HFFc6 (cell line): ENCODE measurements at regions not wholly inside any gene's neighbourhood (a gene's known extent, or its start where the extent isn't known, plus 50 kb on each side); places are given as distances from the start of the nearest gene placed in this dataset.
A peak's percentile ranks its signal among the peaks of the same experiment; 100 is the strongest.
"Not testable (repeated sequence)": the region's sequence is repeated elsewhere in the genome, so short reads cannot be mapped to it uniquely, and the experiment has no call there.

Experiments
- DNase-seq: peaks from one replicate; pipeline ENCODE4 v3.0.0-alpha.2; 2018
- H3K27ac Mint-ChIP-seq: 2 replicates; pipeline ENCODE4 v1.8.0; 2020; ENCODE audit warnings: mild to moderate bottlenecking, mixed read lengths
- H3K27me3 Mint-ChIP-seq: 2 replicates; pipeline ENCODE4 v1.8.0; 2021; ENCODE audit warnings: mild to moderate bottlenecking, moderate library complexity, mixed read lengths; ENCODE audit not compliant: insufficient read depth
- H3K36me3 Mint-ChIP-seq: 2 replicates; pipeline ENCODE4 v1.8.0; 2021; ENCODE audit warnings: low read depth, mixed read lengths
- H3K4me1 Mint-ChIP-seq: 2 replicates; pipeline ENCODE4 v1.8.0; 2020; ENCODE audit warnings: low read depth, mixed read lengths
- H3K4me3 Mint-ChIP-seq: 2 replicates; pipeline ENCODE4 v1.8.0; 2020; ENCODE audit warnings: mild to moderate bottlenecking, moderate library complexity, mixed read lengths
- H3K9me3 Mint-ChIP-seq: 2 replicates; pipeline ENCODE4 v1.8.0; 2020; ENCODE audit warnings: mild to moderate bottlenecking, mixed read lengths
- CTCF ChIP-seq: fragments of 200-600 bp; sonication (generic); IDR thresholded peaks from 2 replicates; pipeline ENCODE4 v1.5.0; 2021; ENCODE audit warnings: antibody characterized with exemption, mild to moderate bottlenecking

DNA sequence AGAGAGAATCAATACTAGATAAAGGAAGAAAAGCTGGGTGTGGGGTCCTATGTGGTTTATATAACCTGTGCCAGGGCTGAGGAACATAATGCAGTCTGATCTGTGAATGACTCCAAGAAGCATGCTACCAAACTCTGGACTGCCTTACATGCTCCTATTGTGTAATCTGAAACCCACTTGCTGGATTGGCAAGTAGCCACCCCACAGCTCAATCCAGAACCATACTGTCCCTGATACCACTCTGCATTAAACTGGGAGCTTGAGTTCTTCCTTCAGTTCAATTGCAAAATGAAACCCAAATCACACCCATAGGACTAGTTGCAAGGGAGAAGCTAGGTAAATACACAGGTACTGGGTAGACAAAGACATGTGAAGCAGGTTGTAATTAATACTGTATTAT lies 115.4 kb upstream of the NEGR1 start:
- Mint-ChIP-seq H3K36me3 (no peaks in the 10 kb centered on the region), H3K9me3 (no peaks in the 10 kb centered on the region), H3K27me3 (no peaks in the 10 kb centered on the region), H3K4me3 (no peak overlapping the region), H3K4me1 (peaks cover 17% of the 10 kb centered on the region), H3K27ac (peak overlapping the region; percentile 24)
- TF ChIP-seq CTCF, result no peak
- peak; percentile 61 for DNase-seq

- no peak for DNase-seq
- Mint-ChIP-seq H3K4me3 (no peak overlapping the region), H3K36me3 (no peaks in the 10 kb centered on the region), H3K9me3 (peaks cover 4% of the 10 kb centered on the region; the same call in 1 of the 2 replicates), H3K4me1 (peaks cover 17% of the 10 kb centered on the region), H3K27ac (no peak overlapping the region), H3K27me3 (no peaks in the 10 kb centered on the region)
- no peak for TF ChIP-seq CTCF
These were observed 112.1 kb upstream of the NEGR1 start for GRCh38 chr1:72394457-72394856.

GRCh38 chr1:72379072-72379471 lies 96.7 kb upstream of the NEGR1 start:
- H3K4me3 Mint-ChIP-seq, result no peak overlapping the region
- H3K4me1 Mint-ChIP-seq, result no peaks in the 10 kb centered on the region
- no peaks in the 10 kb centered on the region for H3K9me3 Mint-ChIP-seq
- no peaks in the 10 kb centered on the region for H3K36me3 Mint-ChIP-seq
- H3K27me3 Mint-ChIP-seq, result no peaks in the 10 kb centered on the region
- no peak for TF ChIP-seq CTCF
- DNase-seq, result no peak
- no peak overlapping the region for H3K27ac Mint-ChIP-seq

DNA sequence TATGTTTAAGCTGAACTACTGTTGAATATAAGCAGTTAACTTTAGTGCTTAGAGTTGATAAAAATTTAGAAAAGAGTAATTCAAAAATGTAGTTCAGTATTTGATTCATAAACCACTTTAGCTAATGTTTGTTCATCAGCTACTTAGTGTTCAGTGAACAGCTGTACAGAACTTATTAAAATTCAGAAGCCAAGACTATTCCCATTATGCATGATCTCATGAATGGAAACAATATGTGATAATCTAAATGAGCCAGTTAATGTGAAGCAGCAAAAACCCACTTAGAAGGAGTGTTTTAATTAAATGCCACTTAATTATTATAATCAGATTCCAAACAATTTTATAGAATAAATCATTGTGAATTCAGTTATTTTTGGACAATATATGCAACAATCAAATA lies 92.9 kb upstream of the NEGR1 start:
- Mint-ChIP-seq H3K27me3 (peaks cover 3% of the 10 kb centered on the region; the same call in 1 of the 2 replicates), H3K4me1 (no peaks in the 10 kb centered on the region), H3K4me3 (no peak overlapping the region), H3K36me3 (no peaks in the 10 kb centered on the region), H3K27ac (no peak overlapping the region), H3K9me3 (no peaks in the 10 kb centered on the region)
- TF ChIP-seq CTCF, result no peak
- no peak for DNase-seq

DNA sequence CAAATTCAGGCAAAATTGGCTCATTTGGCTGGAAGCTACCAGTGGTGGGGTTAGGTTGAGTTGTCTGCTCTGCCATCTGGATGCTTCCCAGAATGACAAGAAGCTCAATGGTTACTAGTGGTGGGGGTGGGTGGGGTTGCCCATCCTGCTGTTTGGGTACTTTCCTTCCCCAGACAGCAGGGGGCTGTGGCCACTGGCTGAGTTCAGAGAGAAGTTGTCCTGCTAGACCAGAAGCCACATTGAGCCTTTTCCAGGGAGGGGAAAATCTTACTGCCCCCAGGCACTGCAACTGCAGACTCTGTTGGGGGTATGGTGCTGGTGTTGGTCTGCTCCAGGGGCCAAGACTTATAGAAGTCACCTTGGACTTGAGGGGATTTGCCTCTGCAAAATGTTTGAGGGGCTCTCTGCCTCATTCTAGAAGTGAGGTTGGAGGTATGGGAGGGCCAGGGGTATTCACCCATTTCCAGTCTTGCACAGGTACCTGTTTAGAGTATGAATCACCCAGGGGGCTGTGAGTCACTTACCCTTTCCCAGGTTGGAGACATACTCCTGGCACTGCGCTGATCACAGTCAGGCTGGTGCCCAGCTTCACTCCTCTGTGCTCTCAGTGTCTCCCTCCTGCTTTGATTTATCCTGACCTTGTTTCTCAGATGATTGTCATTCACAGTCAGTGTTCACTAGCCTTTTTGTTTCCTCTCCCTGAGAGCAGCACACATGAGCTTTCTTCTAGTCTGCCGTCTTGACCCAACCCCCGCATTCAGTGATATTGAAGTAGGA lies 89.1 kb upstream of the NEGR1 start:
- no peaks in the 10 kb centered on the region for H3K9me3 Mint-ChIP-seq
- DNase-seq, result no peak
- H3K27ac Mint-ChIP-seq, result no peak overlapping the region
- no peak for TF ChIP-seq CTCF
- H3K27me3 Mint-ChIP-seq, result peaks cover 3% of the 10 kb centered on the region; the same call in 1 of the 2 replicates
- H3K4me3 Mint-ChIP-seq, result no peak overlapping the region
- H3K4me1 Mint-ChIP-seq, result peaks cover 9% of the 10 kb centered on the region; the same call in 1 of the 2 replicates
- H3K36me3 Mint-ChIP-seq, result no peaks in the 10 kb centered on the region

DNA sequence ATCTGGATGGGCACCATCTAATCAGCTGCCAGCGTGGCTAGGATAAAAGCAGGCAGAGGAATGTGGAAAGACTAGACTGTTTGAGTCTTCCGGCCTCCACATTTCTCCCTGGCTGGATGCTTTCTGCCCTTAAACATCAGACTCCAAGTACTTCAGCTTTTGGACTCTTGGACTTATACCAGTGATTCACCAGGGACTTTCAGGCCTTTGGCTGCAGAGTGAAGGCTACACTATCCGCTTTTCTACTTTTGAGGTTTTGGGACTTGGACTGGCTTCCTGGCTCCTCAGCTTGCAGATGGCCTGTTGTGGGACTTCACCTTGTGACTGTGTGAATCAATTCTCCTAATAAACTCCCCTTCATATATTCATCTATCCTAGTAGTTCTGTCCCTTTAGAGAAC lies 88.5 kb upstream of the NEGR1 start:
- not testable (repeated sequence) for H3K27me3 Mint-ChIP-seq, H3K27ac Mint-ChIP-seq, H3K9me3 Mint-ChIP-seq, DNase-seq, H3K4me3 Mint-ChIP-seq, H3K36me3 Mint-ChIP-seq
- peaks cover 13% of the 10 kb centered on the region; the same call in 1 of the 2 replicates for H3K4me1 Mint-ChIP-seq
